Endothelial cell of umbilical vein (primary cell): ENCODE measurements at regions not wholly inside any gene's neighbourhood (a gene's known extent, or its start where the extent isn't known, plus 50 kb on each side); places are given as distances from the start of the nearest gene placed in this dataset.

Experiments used
- BruUV-seq: library from RNA; stranded (reverse); fragments of 400-500 nt; replicated peaks from 2 replicates; lab custom pipeline; 2021; lab: Mats Ljungman, UMichigan
- CTCF ChIA-PET: fragments of 300-600, 350-600 bp; sonication (Branson Sonifier 250); formaldehyde crosslinking; loops from one replicate; lab custom pipeline; 2021; ENCODE audit warnings: antibody characterized with exemption, inconsistent platforms; lab: Charles Lee
- POLR2A ChIA-PET: fragments of 300-600, 350-600 bp; sonication (Branson Sonifier 250); formaldehyde crosslinking; loops from one replicate; lab custom pipeline; 2021; ENCODE audit warnings: antibody characterized with exemption, inconsistent platforms; lab: Charles Lee
- DNase-seq: peaks from one replicate; pipeline ENCODE4 v3.0.0-alpha.2; 2011; ENCODE audit warnings: low read depth, low spot score
- FAIRE-seq: peaks from 2 replicates; lab custom pipeline; 2011; peaks lifted over from hg19 to GRCh38; lab: Jason Lieb, UNC
- H2AFZ ChIP-seq: 2 replicates; pipeline ENCODE4 v1.6.0; 2012; ENCODE audit warnings: low read depth, low read length, control low read depth, inconsistent platforms
- H3K27ac ChIP-seq: 2 replicates; pipeline ENCODE4 v1.5.1; 2011; ENCODE audit warnings: low read depth, mild to moderate bottlenecking, control low read depth, low read length, moderate library complexity; ENCODE audit not compliant: insufficient read depth
- H3K27me3 ChIP-seq, 2 experiments: 2 replicates each; pipeline versions ENCODE4 v1.6.0 to v1.6.1; 2011; ENCODE audit warnings: low read length in 2 of 2, mixed read lengths in 1 of 2; ENCODE audit not compliant: control insufficient read depth in 2 of 2, insufficient read depth in 2 of 2
- H3K36me3 ChIP-seq, 2 experiments: 2 replicates in 1 of 2; 3 replicates in 1 of 2; pipeline ENCODE4 v1.5.1; 2011; ENCODE audit warnings: low read length in 2 of 2, mild to moderate bottlenecking in 1 of 2, moderate library complexity in 1 of 2; ENCODE audit not compliant: control insufficient read depth in 2 of 2, insufficient read depth in 2 of 2; ENCODE audit errors: extremely low read depth in 1 of 2
- H3K4me1 ChIP-seq: 3 replicates; pipeline ENCODE4 v1.5.1; 2011; ENCODE audit warnings: mild to moderate bottlenecking, low read length; ENCODE audit not compliant: control insufficient read depth, insufficient read depth; ENCODE audit errors: extremely low read depth
- H3K4me2 ChIP-seq: 2 replicates; pipeline ENCODE4 v1.6.1; 2011; ENCODE audit warnings: low read length, control low read depth, mixed read lengths; ENCODE audit not compliant: insufficient read depth
- H3K4me3 ChIP-seq, 3 experiments: fragments of 200-600 bp in 1 of 3; sonication (generic), shearing (Covaris generic) in 1 of 3; replicated peaks in 1 of 3; 2 replicates each; pipeline ENCODE4 v1.5.1; 2011 to 2016; ENCODE audit warnings: control low read depth in 3 of 3, low read length in 3 of 3, mild to moderate bottlenecking in 2 of 3, inconsistent platforms in 1 of 3, low read depth in 1 of 3, moderate library complexity in 1 of 3; ENCODE audit not compliant: insufficient read depth in 1 of 3
- H3K79me2 ChIP-seq: 2 replicates; pipeline ENCODE4 v1.6.0; 2012; ENCODE audit warnings: low read length, inconsistent platforms; ENCODE audit not compliant: control insufficient read depth, insufficient read depth
- H3K9ac ChIP-seq: replicated peaks from 2 replicates; pipeline ENCODE3; 2011; ENCODE audit warnings: low read length, control low read depth; ENCODE audit not compliant: insufficient read depth; ENCODE audit errors: extremely low read depth
- H3K9me1 ChIP-seq: replicated peaks from 3 replicates; pipeline ENCODE4 v1.6.0; 2011; ENCODE audit warnings: mild to moderate bottlenecking, low read length; ENCODE audit not compliant: control insufficient read depth, insufficient read depth; ENCODE audit errors: extremely low read depth
- H3K9me3 ChIP-seq: replicated peaks from 2 replicates; pipeline ENCODE4 v1.5.1; 2012; ENCODE audit warnings: low read length, inconsistent platforms; ENCODE audit not compliant: control insufficient read depth, insufficient read depth
- H4K20me1 ChIP-seq: replicated peaks from 2 replicates; pipeline ENCODE3; 2011; ENCODE audit warnings: mild to moderate bottlenecking, low read length; ENCODE audit not compliant: control insufficient read depth, insufficient read depth; ENCODE audit errors: extremely low read depth
- CTCF ChIP-seq, 2 donors: IDR thresholded peaks; 1 replicate in 1 of 2; 2 replicates in 1 of 2; pipeline ENCODE4 v1.5.1; 2011; ENCODE audit warnings: low read length in 2 of 2, mild to moderate bottlenecking in 2 of 2, moderate library complexity in 2 of 2, control low read depth in 1 of 2, inconsistent platforms in 1 of 2, low read depth in 1 of 2; ENCODE audit not compliant: insufficient read depth in 1 of 2; ENCODE audit errors: extremely low read depth in 1 of 2
- EZH2 ChIP-seq: IDR thresholded peaks from 2 replicates; pipeline ENCODE4 v1.6.1; 2012; ENCODE audit warnings: borderline replicate concordance, low read depth, mild to moderate bottlenecking, moderate library complexity, low read length, inconsistent platforms; ENCODE audit not compliant: severe bottlenecking
- FOS ChIP-seq: IDR thresholded peaks from 2 replicates; pipeline ENCODE4 v1.6.1; 2011; ENCODE audit warnings: mild to moderate bottlenecking, low read length, moderate library complexity, borderline replicate concordance; ENCODE audit not compliant: insufficient read depth
- GATA2 ChIP-seq: IDR thresholded peaks from 2 replicates; pipeline ENCODE4 v1.7.0; 2011; ENCODE audit warnings: low read depth, mild to moderate bottlenecking, moderate library complexity, mixed read lengths, low read length; ENCODE audit not compliant: insufficient read length, insufficient read depth
- JUN ChIP-seq: IDR thresholded peaks from 2 replicates; pipeline ENCODE4 v1.6.1; 2011; ENCODE audit warnings: borderline replicate concordance, low read depth; ENCODE audit not compliant: insufficient read length, insufficient read depth
- MAX ChIP-seq: IDR thresholded peaks from 2 replicates; pipeline ENCODE4 v1.6.1; 2011; ENCODE audit not compliant: insufficient read depth, insufficient read length
- MYC ChIP-seq: IDR thresholded peaks from one replicate; pipeline ENCODE4 v1.6.1; 2011; ENCODE audit warnings: mild to moderate bottlenecking, low read depth, low read length
- POLR2A ChIP-seq: IDR thresholded peaks from 2 replicates; pipeline ENCODE4 v1.6.1; 2012; ENCODE audit warnings: low read depth, mild to moderate bottlenecking, control low read depth, low read length
- POLR2AphosphoS5 ChIP-seq: IDR thresholded peaks from 2 replicates; pipeline ENCODE4 v1.6.1; 2012; ENCODE audit warnings: low read depth, mild to moderate bottlenecking, control low read depth, low read length, moderate library complexity; ENCODE audit not compliant: insufficient read depth
- dilution Hi-C: fragments of 300-500 bp; cut with MboI; formaldehyde crosslinking; loops from one replicate; pipeline ENCODE4 v1.15.0; 2019; ENCODE audit warnings: low sequenced_read_pairs; ENCODE audit not compliant: extremely low pct_ligation_motif_present
- intact Hi-C: fragments of 100-400 bp; cut with micrococcal nuclease; formaldehyde crosslinking; loops from one replicate; pipeline ENCODE4 v1.10.0; 2022

- H3K4me3 ChIP-seq = no peak overlapping the region
- no peaks in the 10 kb centered on the region for H3K9me1 ChIP-seq
- intact Hi-C loops (loop anchor here (1.0 to 10.0 kb wide), 12 partner anchors 123 to 1236 kb away; partner anchors contain the start of gene ARID1B), dilution Hi-C loops (no loop called here)
- no peak for DNase-seq
- H3K27me3 ChIP-seq = peaks cover 0 to under 1% of the 10 kb centered on the region in 2 experiments
- no peaks in the 10 kb centered on the region for H4K20me1 ChIP-seq
- no peaks in the 10 kb centered on the region for H3K4me1 ChIP-seq
- no peaks in the 10 kb centered on the region for H3K79me2 ChIP-seq
- POLR2A ChIA-PET = no interaction called here
- no peak overlapping the region for H2AFZ ChIP-seq
- CTCF ChIA-PET = interaction anchor here (0.8 to 2.4 kb wide), 3 partner anchors 390 to 1236 kb away, joined by 3 to 11 read pairs (median 5); no protein-coding TSS in a partner anchor
- no peak overlapping the region for H3K9ac ChIP-seq
- FAIRE-seq = no peak
- no peaks in the 10 kb centered on the region for H3K9me3 ChIP-seq
- TF ChIP-seq POLR2A = no peak
- no peak for TF ChIP-seq MYC
- no peak for TF ChIP-seq EZH2
- no peak overlapping the region for H3K4me2 ChIP-seq
- H3K36me3 ChIP-seq = no peaks in the 10 kb centered on the region
- no TSS peak for BruUV-seq
- H3K27ac ChIP-seq = no peak overlapping the region
These were observed 213.5 kb upstream of the ARID1B start for GRCh38 chr6:156563714-156564113.

GRCh38 chr6:156562636-156563035 lies 214.5 kb upstream of the ARID1B start:
- H3K79me2 ChIP-seq = no peaks in the 10 kb centered on the region
- BruUV-seq = no TSS peak
- DNase-seq (no peak), FAIRE-seq (no peak)
- H4K20me1 ChIP-seq = no peaks in the 10 kb centered on the region
- ChIA-PET POLR2A (no interaction called here), CTCF (interaction anchor here (2.4 kb wide), 1 partner anchor 483 kb away, joined by 11 read pairs; no protein-coding TSS in a partner anchor)
- intact Hi-C loops = loop anchor here (5.0 to 10.0 kb wide), 5 partner anchors 312 to 1190 kb away; no protein-coding TSS in a partner anchor
- no peaks in the 10 kb centered on the region for H3K27me3 ChIP-seq
- dilution Hi-C loops = no loop called here
- no peaks in the 10 kb centered on the region for H3K9me3 ChIP-seq
- H3K27ac ChIP-seq = no peak overlapping the region
- H3K9ac ChIP-seq = no peak overlapping the region
- H3K36me3 ChIP-seq = no peaks in the 10 kb centered on the region
- no peak overlapping the region for H3K4me3 ChIP-seq
- TF ChIP-seq POLR2AphosphoS5 (no peak), EZH2 (no peak), MAX (no peak), CTCF (IDR thresholded peaks at IDR 0.05; ENCODE audit: extremely low read depth in 1 of 2, insufficient read depth in 1 of 2, low read depth in 1 of 2, low read length in 2 of 2) (no peak), JUN (no peak), POLR2A (no peak), MYC (no peak), FOS (no peak), GATA2 (no peak)
- H3K4me1 ChIP-seq = no peaks in the 10 kb centered on the region
- no peak overlapping the region for H2AFZ ChIP-seq
- H3K9me1 ChIP-seq = no peaks in the 10 kb centered on the region
- H3K4me2 ChIP-seq = no peak overlapping the region
